Prostate gland (tissue), 2 donors: ENCODE measurements at regions not wholly inside any gene's neighbourhood (a gene's known extent, or its start where the extent isn't known, plus 50 kb on each side); places are given as distances from the start of the nearest gene placed in this dataset.

ENCODE experiments used
- DNase-seq: peaks from one replicate; pipeline ENCODE4 v3.0.0-alpha.2; 2019; ENCODE audit warnings: low spot score
- H3K27ac ChIP-seq, 2 donors: fragments of 200-600 bp; sonication (generic); 2 replicates each; pipeline ENCODE4 v1.5.1; 2017 to 2019
- H3K27me3 ChIP-seq: fragments of 200-600 bp; sonication (generic); replicated peaks from 2 replicates; pipeline ENCODE4 v1.5.1; 2019; ENCODE audit not compliant: insufficient read depth
- H3K36me3 ChIP-seq, 2 donors: fragments of 200-600 bp; sonication (generic); 1 replicate in 1 of 2; 2 replicates in 1 of 2; pipeline versions ENCODE4 v1.5.1 to v1.8.1; 2017 to 2019
- H3K4me1 ChIP-seq: fragments of 200-600 bp; sonication (generic); replicated peaks from 2 replicates; pipeline ENCODE4 v1.5.1; 2019
- H3K4me3 ChIP-seq, 2 donors: fragments of 200-600 bp; sonication (generic); 2 replicates each; pipeline ENCODE4 v1.5.1; 2017 to 2019
- H3K9me3 ChIP-seq: fragments of 200-600 bp; sonication (generic); 2 replicates; pipeline ENCODE4 v1.5.1; 2017
- POLR2A ChIP-seq: fragments of 450-650 bp; IDR thresholded peaks from one replicate; pipeline ENCODE4 v1.6.1; 2016; ENCODE audit warnings: antibody characterized with exemption, mild to moderate bottlenecking
- POLR2AphosphoS5 ChIP-seq: sonication (generic); formaldehyde crosslinking; IDR thresholded peaks from one replicate; pipeline ENCODE4 v1.6.1; 2017; ENCODE audit warnings: antibody characterized with exemption
- WGBS: methylation state at CpG from one replicate; pipeline ENCODE4 v1.1.5; 2018; 5-methylcytosine and 5-hydroxymethylcytosine counted together
- intact Hi-C: fragments of 100-400 bp; cut with DNase I; formaldehyde crosslinking; loops from one replicate; pipeline ENCODE4 v1.14.2; 2022
- small RNA-seq, 2 donors: library from RNA; depleted of rRNA; stranded (forward); fragments of <200 nt; gene quantifications; one replicate each; pipeline ENCODE3, GENCODE V24; 2016
- TF ChIP-seq, protein P1 (sequence below), 4 experiments: fragments of 200-600 bp in 2 of 4; fragments of 450-650 bp in 2 of 4; sonication (generic) in 2 of 4; IDR thresholded peaks; 1 replicate in 3 of 4; 2 replicates in 1 of 4; pipeline ENCODE4 v1.5.1; 2016 to 2019; ENCODE audit warnings: antibody characterized with exemption in 4 of 4, mild to moderate bottlenecking in 2 of 4, moderate library complexity in 2 of 4

DNA sequence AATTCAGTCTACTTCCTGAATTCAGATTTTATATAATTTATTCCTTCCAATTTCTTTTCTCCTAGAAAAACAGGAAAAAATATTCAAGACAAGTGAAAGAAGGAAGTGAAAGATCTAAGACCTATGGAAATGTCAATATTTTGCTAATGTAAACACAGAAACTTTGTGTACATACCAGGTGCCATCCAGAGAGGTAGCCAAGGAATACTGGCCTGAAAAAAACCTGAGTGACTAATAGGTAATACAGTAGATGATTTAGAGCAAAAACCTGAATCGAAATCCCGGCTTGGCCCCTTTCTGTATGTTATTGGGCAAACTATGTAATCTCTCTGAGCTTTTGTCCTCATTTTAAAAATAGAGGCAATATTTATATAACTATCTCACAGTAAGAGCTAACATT is 59.2 kb upstream of the FSHB start:
- TF ChIP-seq, protein P1, sequence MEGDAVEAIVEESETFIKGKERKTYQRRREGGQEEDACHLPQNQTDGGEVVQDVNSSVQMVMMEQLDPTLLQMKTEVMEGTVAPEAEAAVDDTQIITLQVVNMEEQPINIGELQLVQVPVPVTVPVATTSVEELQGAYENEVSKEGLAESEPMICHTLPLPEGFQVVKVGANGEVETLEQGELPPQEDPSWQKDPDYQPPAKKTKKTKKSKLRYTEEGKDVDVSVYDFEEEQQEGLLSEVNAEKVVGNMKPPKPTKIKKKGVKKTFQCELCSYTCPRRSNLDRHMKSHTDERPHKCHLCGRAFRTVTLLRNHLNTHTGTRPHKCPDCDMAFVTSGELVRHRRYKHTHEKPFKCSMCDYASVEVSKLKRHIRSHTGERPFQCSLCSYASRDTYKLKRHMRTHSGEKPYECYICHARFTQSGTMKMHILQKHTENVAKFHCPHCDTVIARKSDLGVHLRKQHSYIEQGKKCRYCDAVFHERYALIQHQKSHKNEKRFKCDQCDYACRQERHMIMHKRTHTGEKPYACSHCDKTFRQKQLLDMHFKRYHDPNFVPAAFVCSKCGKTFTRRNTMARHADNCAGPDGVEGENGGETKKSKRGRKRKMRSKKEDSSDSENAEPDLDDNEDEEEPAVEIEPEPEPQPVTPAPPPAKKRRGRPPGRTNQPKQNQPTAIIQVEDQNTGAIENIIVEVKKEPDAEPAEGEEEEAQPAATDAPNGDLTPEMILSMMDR (IDR thresholded peaks at IDR 0.05), result no peak
- peak; percentile 28 for TF ChIP-seq POLR2AphosphoS5
- Histone ChIP-seq H3K4me1 (no peaks in the 10 kb centered on the region), H3K27ac (no peak overlapping the region), H3K36me3 (no peaks in the 10 kb centered on the region), H3K9me3 (no peaks in the 10 kb centered on the region), H3K4me3 (no peak overlapping the region), H3K27me3 (no peaks in the 10 kb centered on the region)
- DNase-seq, result no peak
- 35% methylated on average over 2 of the region's 2 CpGs for WGBS
- intact Hi-C loops, result no loop called here

DNA sequence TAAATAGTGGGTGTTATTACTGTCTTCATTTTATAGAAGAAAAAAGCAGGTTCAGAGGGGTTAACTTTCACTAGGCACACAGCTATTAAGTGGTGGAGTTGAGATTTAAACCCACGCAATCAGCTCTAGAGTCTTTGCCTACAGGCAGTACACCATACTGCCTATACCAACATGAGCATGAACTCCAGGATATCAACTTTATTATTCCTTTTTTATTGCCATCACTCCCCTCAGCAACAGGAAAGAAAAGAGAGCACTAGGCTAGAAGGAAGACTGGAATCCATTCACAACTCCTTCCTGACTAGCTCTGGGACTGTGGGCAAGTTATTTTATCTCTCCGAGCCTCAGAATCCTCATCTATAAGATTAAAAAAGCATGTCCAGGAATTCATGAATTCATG is 58.7 kb upstream of the FSHB start:
- Histone ChIP-seq H3K4me1 (no peaks in the 10 kb centered on the region), H3K36me3 (no peaks in the 10 kb centered on the region), H3K9me3 (no peaks in the 10 kb centered on the region), H3K4me3 (no peak overlapping the region), H3K27ac (no peak overlapping the region), H3K27me3 (no peaks in the 10 kb centered on the region)
- TF ChIP-seq, protein P1 (IDR thresholded peaks at IDR 0.05), result no peak
- TF ChIP-seq POLR2AphosphoS5 (no peak), POLR2A (no peak)
- no peak for DNase-seq
- intact Hi-C loops, result no loop called here
- WGBS, result 69% methylated on average over 2 of the region's 2 CpGs

DNA sequence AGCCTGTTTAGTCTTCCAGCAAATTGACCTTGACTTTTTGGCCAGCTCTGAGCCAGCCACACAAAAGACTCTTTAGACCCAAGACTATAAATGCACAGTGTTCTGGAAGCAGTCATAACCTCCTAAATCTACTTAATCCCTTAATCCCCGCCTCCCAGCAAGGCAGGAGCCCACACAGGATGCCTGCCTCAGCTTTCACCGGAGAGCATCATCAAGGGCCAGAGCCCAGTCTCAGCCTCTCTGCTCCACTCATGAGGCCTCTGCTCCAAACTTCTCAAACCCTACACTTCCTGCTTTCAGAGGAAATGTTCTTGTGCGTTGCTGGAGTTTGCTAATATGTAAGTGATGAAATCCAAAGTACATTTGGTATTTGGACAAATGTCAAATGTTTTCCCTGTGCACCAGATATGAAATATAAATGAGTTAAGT is 57.9 kb upstream of the FSHB start:
- no peak for TF ChIP-seq POLR2A
- no peak for TF ChIP-seq POLR2AphosphoS5
- TF ChIP-seq, protein P1 (IDR thresholded peaks at IDR 0.05), result no peak
- WGBS, result 54% methylated on average over 3 of the region's 3 CpGs

DNA sequence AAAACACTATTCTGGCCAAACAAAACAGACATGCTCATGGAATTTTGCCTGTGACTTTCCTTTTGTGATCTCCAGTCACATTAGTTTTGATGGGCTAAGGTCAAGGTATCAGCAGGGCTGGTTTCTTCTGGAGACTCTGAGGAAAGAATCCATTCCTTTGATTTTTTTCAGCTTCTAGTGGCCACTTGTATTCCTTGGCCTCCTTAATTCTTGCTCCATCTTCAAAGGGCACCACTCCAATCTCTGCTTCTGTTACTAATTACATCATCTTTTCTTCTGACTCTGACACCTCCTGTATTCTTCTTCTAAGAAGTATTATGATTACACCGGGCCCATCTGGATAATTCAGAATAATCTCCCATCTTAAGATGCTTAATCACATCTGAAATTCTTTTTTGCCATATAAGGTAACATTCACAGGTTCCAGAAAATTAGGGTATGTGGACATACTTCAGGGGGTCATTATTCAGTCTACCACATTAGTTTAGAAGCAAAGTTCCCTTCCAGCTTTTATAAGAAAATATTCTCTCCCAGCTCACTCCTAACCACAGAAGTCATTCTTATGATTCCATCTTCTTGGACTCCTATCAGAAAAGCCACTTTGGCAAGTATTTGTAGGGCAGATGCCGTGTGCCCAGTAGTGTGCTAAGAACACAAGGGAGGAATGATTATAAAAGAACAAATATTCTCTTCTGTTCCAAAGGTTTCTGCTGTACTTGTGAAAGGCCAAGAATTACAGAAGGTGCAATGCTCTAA is 56.4 kb upstream of the FSHB start:
- no peak for DNase-seq
- intact Hi-C loops, result no loop called here
- Histone ChIP-seq H3K36me3 (no peaks in the 10 kb centered on the region), H3K9me3 (no peaks in the 10 kb centered on the region), H3K27me3 (no peaks in the 10 kb centered on the region), H3K4me1 (no peaks in the 10 kb centered on the region), H3K4me3 (no peak overlapping the region), H3K27ac (no peak overlapping the region)
- TF ChIP-seq POLR2AphosphoS5 (no peak), POLR2A (no peak)
- TF ChIP-seq, protein P1 (IDR thresholded peaks at IDR 0.05), result no peak
- 70% methylated on average over 2 of the region's 2 CpGs for WGBS

More for the DNA sequence above, 57.9 kb upstream of the FSHB start:
- DNase-seq, result no peak
- Histone ChIP-seq H3K27ac (no peak overlapping the region), H3K9me3 (no peaks in the 10 kb centered on the region), H3K36me3 (no peaks in the 10 kb centered on the region), H3K4me1 (no peaks in the 10 kb centered on the region), H3K4me3 (no peak overlapping the region), H3K27me3 (no peaks in the 10 kb centered on the region)
- intact Hi-C loops, result no loop called here

Small RNAs in the stretch of these regions (small RNA-seq; reads per million reads assigned to genes)
- gene AL358944.1, result 0 reads per million in 2 donors
